NT2/D1 (cell line): ENCODE measurements at regions not wholly inside any gene's neighbourhood (a gene's known extent, or its start where the extent isn't known, plus 50 kb on each side); places are given as distances from the start of the nearest gene placed in this dataset.

ENCODE experiments used
- YY1 ChIP-seq: IDR thresholded peaks from 2 replicates; pipeline ENCODE4 v1.6.1; 2011; ENCODE audit not compliant: insufficient read length, insufficient read depth
- ZNF274 ChIP-seq: IDR thresholded peaks from 2 replicates; pipeline ENCODE4 v1.6.1; 2011; ENCODE audit warnings: mild to moderate bottlenecking, low read depth, low read length

GRCh38 chr21:39055167-39055767 is 128.0 kb downstream of the PSMG1 start:
- no peak for TF ChIP-seq ZNF274
- TF ChIP-seq YY1: no peak
